Stromal cell of bone marrow (primary cell): ENCODE measurements at regions not wholly inside any gene's neighbourhood (a gene's known extent, or its start where the extent isn't known, plus 50 kb on each side); places are given as distances from the start of the nearest gene placed in this dataset.

ENCODE experiments used
- DNase-seq: peaks from one replicate; pipeline ENCODE4 v3.0.0-alpha.2; 2012; ENCODE audit warnings: low read depth

GRCh38 chr17:70655176-70655958, 486.0 kb downstream of the KCNJ2 start:
- DNase-seq: no peak

- no peak for DNase-seq
Observed at GRCh38 chr17:70658317-70658716, 489.0 kb downstream of the KCNJ2 start.

DNA sequence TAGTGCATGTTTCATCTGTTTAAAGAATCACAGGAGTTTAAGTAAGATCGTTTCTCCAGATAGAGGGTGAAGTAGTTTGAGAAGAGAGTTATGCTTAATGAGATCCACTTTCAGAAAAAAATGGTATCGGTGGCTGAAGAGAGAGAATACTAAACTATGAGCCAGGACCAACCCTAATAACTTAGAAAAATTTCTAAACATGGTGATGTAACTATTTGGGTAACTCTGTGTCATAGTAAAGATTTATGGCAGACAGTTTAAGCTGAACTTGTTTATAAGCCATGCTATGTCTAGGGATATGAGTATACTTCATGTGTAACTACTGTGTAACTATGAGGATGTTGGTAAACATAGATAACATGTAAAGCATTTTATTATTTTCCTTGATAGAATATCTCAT, 489.5 kb downstream of the KCNJ2 start:
- DNase-seq: no peak

- DNase-seq: peak; percentile 22
Observed at GRCh38 chr17:70661342-70662222, 492.2 kb downstream of the KCNJ2 start.

DNA sequence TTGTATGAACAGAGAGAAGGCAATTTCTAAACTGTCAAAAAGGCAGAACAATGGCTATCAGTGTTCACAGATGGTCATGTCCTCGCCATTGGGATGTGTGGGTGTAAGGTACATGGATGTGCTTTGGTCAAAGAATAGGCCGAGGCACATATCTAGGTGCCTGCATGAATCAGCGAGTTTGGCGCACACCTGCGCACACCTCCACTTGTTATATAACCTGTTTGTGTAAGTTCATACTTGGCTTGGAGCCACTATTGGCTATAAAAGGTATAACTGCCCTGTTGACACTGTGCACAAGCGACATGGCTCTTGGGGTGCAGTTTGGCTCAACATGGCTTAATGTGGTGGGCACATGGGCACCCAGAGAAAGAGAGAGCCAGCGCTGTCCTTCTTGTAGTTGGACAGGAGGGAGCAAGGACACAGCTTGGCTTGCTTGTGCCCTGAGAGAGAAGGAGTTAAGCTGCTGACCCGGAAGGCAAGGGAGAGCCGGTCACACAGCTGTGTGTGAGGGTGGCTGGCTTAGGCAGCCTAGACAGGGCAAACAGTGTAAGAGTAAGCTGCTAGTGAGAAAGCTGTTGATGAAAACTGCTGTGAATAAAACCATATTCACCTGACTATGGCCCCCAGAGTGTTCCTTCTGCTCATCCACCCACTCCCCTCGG, 499.1 kb downstream of the KCNJ2 start:
- no peak for DNase-seq

- DNase-seq: no peak
Observed at GRCh38 chr17:70668938-70669778, 499.8 kb downstream of the KCNJ2 start.

DNA sequence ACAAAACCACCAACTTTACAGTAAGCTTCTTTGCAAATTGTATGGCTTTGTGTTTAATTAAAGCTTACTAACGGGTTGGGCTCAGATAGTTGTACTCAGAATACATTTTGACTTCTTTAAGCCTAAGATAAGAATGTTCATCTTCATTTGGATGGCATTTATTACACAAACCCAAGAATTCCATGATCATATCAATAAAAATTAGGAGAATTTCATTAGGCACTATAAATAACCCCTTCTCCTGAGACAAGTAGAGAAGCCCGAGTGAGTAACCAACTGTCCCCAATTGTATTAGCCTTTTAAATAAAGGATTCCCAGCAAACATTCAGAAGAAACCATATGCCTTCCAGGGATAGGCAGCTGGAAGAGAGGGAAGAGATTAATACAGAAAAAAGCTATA, 504.7 kb downstream of the KCNJ2 start:
- DNase-seq: no peak

- no peak for DNase-seq
Observed at GRCh38 chr17:70675070-70675590, 505.8 kb downstream of the KCNJ2 start.

GRCh38 chr17:70677783-70678647, 508.7 kb downstream of the KCNJ2 start:
- DNase-seq: no peak

DNA sequence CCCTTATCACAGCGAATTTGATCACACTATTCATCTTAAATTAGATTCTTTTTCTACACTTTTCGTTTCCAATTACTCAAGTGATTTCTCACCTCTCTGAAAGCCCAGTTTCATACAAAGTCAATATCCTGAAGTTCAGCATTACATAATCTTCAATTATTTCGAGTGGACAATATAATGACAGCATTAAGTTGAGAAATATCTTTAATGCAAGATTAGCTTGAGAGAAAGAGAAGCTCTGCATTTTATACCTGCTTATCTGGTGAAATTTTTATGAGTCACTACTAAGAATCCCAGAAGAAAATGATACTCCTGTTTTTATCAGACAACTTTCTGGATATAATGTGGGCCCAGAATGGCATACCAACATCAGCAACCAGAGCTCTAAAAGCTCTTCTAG, 509.6 kb downstream of the KCNJ2 start:
- no peak for DNase-seq

DNA sequence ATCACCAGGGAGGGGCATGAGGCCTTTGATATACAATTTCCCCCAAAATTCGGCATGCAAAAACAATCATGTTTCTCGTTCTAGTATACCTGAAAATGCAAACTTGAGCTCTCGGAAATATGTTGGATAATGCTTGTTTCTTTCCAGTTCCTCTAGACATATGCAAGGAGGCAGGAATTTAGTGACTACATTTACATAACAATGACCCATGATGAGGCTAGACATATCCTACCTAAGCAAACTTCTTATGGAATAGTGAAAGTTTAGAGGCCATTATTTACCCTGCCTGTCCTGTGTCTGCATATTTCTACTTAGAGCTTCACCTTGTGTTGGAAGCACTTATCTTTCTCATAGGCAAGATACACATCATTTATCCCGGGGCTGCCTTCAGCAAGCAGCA, 514.6 kb downstream of the KCNJ2 start:
- DNase-seq: no peak

DNA sequence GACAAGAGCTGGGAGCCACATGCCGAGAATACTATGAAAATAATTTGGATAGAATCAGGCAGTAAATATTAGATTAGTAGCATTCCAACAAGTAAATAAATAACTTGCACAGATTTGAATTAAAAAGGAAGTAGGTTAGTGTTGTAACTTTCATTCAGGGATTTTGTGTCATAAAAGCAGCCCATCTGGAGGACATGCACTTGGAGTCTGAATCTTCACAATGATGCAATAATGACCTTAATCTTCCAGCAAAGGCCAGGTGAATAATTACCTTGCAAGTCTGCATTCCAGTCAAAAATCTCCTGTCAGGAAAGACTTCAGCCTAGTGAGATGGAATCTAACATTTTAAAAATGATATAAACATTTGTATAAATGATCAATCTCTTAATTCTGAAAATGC, 518.1 kb downstream of the KCNJ2 start:
- no peak for DNase-seq

GRCh38 chr17:70691150-70691549, 521.8 kb downstream of the KCNJ2 start:
- no peak for DNase-seq

- no peak for DNase-seq
Observed at GRCh38 chr17:70699408-70699807, 530.1 kb downstream of the KCNJ2 start.

DNA sequence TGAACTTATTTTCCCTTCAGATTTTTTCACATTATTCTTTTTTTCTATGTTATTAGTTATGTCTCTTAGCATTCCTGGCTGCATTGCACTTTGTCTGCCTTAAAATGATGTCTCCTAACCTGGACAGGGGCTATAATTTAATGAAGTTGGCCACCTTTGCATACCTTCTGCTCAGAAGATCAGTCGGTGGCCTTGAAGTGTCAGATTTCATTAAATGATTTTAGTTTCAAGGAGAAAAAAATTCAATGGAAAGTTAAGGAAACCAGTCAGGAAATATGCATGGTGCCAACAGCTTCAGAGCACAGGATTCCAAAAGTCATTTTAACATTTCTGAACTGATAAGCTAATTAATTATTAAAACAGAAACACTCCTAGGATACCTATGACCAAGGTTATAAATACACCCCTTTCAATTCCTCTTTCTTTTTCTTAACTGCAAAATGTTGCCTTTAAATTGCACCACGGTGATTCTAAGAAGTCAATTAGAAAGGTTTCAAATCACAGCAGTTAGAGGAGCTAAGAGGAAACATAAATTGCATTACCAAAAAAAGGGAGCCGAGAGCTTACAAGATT, 533.4 kb downstream of the KCNJ2 start:
- DNase-seq: no peak

- no peak for DNase-seq
Observed at GRCh38 chr17:70709596-70709995, 540.3 kb downstream of the KCNJ2 start.

- DNase-seq: no peak
Observed at GRCh38 chr17:70713694-70714093, 544.4 kb downstream of the KCNJ2 start.

DNA sequence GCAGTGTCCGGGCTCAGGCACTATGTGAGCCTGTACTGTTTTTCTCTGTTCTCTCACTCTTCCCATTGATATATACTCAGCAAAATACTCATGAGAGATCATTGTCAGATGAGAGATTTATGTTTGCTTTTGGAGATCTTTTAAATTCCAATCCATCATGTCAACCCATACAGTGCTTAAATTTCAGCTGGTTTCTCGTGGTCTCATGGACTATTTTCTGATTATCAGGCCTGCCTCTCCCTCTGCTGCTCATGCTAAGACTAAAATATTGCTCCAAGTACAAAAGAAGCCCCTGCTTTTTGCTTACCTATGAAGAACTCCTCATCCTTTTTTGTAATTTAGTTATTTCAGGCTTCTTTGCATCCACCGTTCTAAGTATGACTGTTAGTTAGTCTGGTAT, 547.2 kb downstream of the KCNJ2 start:
- no peak for DNase-seq

DNA sequence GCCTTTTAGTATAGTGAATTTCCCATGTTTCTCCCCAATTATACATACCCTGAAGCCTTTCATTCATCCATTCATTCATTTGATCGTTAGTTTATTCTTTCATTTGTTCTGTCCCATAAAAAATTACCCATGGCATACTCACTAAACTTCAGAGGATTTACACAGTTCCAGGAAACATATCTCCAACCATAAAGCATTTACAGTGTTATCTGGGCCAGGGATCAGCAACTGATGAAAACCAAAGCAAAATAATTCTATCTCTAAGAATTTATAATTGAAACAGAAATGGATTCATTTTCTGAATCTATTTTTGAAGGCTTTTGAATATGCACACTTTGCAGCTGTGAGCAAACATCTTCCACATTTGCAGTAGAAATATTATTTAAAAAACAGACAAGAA, 547.7 kb downstream of the KCNJ2 start:
- DNase-seq: no peak

- no peak for DNase-seq
Observed at GRCh38 chr17:70736375-70736957, 567.1 kb downstream of the KCNJ2 start.
